Stimulated activated CD8-positive, alpha-beta memory T cell treated with anti-CD3 and anti-CD28 coated beads, Interleukin-7, amount 100 ng/mL, for 4 hours (primary cell): ENCODE measurements at regions not wholly inside any gene's neighbourhood (a gene's known extent, or its start where the extent isn't known, plus 50 kb on each side); places are given as distances from the start of the nearest gene placed in this dataset.

Experiments
- DNase-seq, 2 donors: peaks; one replicate each; pipeline ENCODE4 v3.0.0-alpha.2; 2020; ENCODE audit warnings: low read depth in 2 of 2

DNA sequence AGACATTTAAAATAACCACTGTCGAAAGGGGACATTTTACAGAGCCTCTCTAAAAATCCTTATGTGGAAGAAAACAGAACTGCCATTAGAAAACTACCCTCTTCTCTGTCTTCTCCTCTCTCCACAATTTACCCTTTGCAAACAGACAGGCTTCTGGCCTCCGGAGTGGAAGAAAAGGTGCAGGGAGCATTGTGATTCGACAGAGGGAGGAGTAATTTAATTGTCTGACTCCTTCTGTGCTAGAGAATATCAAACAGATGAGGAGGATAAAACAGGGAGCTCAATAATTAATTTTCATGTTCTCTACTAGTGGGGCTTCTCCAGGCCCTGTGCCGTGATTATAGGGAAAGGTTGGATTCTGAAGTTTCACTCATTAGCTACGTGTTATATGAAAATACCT is 615.5 kb upstream of the MKI67 start:
- no peak for DNase-seq

DNA sequence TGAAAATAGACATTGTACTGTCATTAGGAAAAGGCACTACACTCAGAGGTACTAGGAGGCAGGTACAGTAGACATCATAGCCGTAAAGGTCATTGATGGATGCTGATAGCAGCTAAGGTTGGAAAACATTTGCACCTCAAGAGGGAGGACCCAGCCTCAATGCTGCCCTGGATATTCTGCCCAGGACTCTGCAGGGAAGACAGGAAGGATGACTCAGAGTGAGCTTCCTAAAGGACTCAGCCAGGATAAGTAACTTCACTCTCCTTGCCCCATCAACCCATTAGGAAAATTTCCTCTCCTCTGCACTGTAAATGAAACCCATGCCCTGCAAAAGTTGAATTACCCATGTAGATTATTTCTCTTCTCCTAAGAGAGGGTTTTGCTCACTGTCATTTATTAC is 617.9 kb upstream of the MKI67 start:
- DNase-seq, result no peak

DNA sequence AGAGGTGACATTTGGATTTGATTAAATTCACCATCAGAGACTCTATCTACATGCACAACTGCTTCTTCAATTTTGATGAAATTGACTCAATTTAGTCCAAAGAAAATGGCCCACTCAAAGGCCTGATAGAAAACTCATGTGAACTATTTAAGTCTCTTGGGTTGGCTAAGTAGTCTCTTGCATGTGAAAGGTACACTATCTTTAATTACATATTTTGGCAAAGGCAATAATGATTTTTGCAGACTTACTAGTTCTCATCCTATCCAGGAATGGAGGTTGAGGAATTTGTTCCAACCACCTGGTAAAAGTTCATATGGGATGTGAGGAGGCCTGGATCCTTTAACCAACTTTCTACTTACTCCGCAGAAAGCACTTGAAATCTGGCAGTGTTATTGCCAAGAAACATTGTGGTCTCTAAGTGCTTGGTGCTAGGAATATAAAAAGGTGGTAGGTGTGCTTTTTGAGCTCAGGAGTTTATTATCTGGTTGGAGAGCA is 618.6 kb upstream of the MKI67 start:
- DNase-seq, result no peak

DNA sequence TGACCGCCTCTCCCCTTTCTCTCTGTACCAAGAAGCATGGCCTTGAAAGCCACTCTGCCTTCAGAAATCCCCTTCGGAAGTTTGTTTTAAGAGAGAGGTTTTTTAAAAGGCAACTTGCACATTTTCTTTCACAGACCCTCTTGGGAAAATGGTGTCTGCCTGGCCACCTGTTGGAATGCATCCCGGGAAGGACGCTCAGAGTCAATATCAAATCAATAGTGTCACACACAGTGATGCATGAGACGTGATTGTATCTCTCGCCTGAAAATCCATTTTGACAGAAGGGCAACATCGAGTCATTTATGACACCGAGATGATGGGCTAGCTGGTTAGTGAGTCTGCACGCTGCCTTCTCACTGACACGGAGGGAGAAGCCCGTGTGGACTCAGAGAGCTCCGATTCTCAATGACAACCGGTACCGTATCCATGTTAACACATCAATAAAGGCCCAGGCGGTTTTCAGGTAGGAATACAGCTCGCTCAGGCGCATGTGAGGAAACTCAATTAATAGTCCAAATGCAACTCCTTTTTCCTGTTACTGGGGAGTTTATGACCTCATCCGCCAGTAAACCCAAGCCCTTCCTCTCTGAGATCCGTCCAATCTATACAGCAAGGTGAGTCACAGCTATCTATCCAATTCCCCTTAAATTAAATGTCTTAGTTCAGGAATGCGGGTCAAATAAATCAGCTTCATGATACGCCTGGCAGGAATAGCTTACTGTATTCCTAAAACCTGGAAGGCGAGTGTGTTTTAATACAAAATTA is 621.5 kb upstream of the MKI67 start:
- no peak for DNase-seq

DNA sequence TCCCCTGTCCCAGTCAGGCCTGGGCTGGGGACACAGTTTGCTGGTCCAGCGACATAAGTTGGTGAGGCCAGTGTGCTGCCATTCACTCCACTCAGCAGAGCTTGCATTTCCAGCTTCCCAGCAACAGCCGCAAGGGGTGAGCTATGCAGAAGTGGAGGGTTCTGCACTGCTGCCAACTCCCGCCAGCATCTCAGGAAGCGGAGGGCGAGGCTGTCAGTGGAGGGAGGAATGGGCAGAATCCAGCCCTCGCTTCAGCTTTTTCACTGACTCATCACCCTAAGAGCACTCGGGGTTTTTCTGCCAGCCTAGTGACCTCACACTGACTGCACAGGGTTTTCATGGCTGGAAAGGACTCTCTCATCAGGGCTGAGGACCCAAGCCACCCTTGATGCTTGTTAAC is 625.1 kb upstream of the MKI67 start:
- DNase-seq, result no peak

DNA sequence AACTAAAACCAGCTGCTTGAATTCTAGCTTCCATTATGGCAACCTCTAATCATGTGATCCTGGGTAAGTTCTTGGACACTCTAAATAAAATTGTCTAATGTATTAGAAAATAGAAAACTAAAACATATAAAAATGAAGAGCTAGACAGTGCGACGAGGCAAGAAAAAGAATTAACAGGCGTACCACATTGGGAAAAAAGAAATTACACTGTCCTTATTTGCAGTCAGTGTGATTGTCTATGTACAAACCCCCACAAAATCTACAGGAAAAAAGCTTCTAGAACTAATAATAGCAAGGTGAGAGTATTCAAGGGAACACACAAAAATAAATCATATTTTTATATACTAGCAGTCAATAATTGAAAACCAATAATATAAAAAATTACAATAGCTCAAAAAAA is 625.6 kb upstream of the MKI67 start:
- DNase-seq, result no peak

DNA sequence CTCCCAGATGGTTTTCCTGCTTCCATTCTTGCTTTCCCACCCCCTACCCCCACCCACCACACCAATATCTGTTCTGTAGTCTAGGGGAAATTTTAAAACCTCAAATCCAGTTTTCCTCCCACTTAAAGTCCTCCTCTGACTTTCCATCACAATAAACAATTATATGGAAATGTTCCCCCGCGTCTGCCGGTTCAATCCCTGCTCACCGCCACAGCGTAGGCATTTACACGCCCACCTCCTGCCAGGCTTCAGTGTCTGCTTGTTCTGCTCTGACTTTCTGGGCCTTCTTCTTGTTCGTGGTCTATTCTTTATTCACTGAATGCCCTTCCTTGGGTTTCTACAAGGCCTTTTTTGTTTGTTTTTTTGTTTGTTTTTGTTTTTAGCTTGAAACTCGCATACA is 633.0 kb upstream of the MKI67 start:
- no peak for DNase-seq

DNA sequence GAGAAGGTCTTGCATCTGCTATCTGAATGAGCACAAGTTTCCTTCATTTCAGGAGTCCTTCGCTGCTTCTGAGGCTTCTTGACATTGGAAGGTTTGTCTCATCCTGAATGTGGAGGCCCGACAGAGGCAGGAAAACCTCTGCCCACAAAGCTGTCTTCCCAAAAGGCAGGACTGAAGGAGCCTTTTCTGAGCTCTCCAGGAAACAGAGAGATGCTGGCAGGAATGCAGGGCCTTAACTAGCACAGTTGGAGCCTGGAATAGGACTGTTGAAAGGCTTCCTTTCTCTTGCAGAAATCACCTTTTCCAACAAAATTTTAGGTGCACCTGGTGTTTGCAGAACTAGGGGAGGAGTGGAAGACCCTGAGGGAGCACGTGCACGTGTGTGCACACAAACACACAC is 637.4 kb upstream of the MKI67 start:
- no peak for DNase-seq

DNA sequence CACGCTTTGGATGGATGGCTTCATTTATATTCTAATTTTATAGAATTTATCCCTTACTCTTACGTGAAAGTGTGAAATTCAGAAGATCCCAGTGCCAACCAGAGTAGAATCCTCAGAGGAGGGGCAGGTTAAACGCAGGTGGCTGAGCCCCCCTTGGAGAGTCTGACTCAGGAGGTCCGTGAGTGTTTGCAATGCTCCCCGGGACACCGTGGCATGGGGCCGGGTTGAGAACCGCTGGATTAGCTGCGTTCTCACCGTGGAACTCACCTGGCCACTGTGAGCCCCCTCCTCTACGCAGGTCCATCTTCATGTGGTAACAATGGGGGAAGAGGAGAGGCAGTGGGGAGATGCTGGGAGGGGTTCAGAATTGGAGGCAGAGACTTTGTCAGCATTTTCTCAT is 638.0 kb upstream of the MKI67 start:
- no peak for DNase-seq

DNA sequence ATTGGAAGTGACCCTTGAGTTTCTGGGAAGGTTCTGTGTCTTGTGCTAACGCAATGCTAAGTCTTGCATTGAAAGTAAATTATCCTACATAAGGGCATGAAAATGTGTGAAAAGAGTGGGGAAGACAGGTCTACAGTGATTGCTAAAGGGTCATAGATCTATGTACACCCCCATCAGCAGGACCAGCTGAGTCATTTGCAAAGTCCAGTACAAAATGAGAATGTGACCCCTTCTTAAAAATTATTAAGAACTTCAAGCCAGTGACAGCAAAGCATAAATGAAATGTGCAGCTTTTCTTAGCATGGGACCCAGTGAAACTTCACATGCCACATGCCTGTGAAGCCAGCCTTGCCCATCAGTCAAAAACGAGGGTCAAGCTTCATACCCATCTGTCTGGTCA is 640.7 kb upstream of the MKI67 start:
- DNase-seq, result no peak

DNA sequence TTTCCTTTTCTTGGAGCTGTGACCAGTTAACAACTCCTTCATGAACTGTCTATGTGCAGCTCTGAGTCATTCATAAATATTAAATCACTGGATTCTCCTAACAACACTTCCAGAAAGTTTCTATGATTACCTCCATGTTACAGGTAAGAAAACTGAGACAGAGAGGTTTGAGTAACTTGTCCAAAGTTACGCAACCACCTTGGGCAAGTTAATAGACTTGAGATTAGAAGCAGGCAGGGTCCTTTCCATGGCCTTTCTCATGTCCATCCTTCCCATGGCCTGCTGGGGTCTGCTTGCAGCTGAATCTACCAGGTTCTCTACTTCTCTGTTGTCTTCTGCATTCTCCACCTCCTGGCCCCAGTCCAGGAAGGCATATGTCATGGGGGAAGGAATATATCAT is 648.8 kb upstream of the MKI67 start:
- DNase-seq, result no peak

DNA sequence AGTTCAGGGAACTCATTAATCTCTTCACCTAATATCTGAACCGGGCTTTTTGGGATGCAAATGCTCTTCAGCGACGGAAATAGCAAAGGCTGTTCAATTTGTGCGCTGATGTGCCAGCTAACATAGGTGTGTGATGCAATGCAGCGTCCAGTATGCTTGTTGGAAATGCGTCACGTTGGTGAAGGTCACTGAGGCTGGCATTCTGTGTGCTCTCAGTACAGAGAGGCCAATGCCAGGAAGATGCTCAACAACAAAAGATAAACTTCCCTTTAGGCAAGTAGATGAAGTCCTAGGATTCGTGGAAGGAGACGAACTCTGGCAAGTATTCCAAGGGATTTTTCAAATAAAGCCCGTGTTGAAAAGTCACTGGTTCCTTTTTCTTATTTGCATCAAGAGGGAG is 649.5 kb upstream of the MKI67 start:
- no peak for DNase-seq

DNA sequence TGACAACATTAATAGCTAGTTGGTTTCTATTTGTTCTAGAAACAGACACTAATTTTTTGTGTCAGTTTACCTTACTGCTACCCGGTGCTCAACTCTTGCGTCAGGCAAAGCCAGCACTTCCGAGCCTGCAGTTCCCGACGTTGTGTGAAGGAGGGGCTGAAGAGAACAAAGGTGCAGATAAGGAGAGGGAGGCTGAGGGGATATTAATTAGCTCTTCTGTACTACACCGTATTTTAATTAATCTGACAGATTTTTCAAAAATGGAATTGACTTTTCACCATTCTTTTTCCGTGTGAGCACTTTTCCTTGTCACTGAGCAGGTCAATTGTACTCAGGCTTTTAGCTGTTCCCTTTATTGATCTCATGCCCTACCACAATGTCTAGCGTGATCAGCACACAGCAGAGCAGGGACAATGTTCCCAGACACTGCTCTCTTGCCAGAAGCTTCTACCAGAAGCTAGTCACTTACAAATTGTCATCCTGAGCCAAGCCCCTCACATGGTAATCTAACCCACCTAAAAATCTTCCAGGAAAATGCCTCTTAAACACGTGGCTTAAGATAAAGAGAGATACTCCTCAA is 650.5 kb upstream of the MKI67 start:
- no peak for DNase-seq

DNA sequence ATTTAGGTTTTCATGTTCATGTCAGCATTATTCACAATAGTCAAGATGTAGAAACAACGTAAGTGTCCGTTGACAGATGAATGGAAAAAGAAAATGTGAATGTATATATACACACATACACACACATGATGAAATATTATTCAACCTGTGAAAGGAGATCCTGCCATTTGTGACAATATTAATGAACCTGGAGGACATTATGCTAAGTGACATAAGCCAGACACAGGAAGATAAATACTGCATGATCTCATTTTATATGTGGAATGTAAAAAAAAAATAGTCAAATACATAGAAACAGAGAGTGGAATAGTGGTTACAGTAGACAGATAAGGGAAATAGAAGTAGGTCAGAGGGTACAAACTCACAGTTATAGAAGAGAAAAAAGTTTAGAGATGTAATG is 651.1 kb upstream of the MKI67 start:
- no peak for DNase-seq

DNA sequence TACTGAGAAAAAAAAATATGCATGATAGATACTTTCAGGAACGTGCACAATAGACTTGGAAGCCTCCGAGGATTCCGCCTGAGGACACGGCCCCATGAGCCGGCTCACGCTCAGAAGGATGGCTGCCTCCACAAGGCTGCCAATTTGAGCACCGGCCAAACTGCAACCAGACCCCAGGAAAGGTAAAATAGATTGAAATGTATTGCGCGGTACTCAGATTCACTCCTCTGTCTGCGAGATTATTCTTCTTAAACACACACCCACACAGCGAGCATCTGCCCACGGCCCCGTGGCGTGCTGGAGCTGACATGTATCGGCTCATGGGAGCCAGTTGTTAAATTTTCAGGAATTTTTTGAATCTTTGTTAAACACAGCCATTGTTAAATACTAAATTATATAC is 653.2 kb upstream of the MKI67 start:
- no peak for DNase-seq

DNA sequence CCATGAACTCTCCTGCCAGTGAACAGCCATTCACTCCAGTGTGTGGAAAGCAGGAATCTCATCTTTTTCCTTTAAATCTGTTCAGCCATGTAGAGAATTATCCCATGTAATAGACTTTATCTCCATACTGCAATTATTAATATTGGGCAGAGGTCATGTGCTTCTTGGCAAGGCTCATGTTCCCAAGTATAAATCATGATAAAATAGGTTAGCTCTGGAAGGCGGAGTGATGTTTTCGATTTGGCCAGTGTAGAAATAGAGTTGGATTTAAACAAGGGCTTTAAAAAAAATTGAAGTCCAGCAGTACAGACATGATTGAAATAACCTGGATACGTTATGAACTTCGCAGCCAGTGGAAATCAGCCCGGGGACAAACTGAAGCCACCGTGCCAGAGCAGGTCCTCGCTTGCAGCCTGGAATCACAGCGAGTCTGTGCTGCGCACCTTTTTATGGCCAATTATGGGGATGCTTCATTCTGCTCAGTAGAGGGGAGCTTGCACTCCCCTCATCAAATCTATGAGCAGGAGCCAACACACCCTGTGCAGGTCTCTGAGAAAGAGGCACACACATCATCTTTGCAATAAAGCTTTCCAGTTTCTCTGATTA is 654.0 kb upstream of the MKI67 start:
- DNase-seq, result no peak

DNA sequence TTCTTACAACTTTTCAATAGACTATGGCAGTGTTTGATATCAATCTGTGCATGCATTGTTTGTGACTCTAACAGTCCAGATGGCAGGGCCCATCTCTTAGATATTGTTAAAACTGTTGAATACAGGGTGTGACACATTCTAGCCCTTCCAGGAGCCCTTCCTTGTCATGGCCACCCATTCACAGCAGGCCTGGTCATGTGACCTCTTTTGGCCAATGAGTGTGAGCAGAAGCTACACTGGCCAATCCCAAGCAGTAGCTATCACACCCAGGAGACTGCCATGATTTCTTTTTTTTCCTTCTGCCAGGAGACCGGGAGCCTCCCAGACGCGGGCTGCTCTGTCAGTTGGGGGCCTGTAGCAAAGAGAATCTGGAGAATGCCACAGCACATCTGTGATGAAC is 655.4 kb upstream of the MKI67 start:
- DNase-seq, result no peak

DNA sequence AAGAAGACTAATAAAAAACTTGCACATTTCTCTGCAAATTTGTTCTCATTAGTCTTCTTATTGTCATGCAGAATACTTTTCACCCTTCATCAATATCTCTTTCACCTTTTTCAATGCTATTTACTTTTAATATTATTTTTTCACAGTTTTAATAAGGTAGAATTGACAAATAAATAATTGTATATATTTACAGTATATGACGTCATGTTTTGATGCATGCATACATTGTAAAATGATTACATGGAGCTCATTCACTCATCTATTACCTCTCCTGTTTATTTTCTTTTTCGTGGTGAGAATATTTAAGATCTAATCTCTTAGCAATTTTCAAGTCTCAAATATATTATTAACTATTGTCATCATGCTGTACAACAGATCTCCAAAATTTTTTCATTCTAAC is 658.2 kb upstream of the MKI67 start:
- no peak for DNase-seq

DNA sequence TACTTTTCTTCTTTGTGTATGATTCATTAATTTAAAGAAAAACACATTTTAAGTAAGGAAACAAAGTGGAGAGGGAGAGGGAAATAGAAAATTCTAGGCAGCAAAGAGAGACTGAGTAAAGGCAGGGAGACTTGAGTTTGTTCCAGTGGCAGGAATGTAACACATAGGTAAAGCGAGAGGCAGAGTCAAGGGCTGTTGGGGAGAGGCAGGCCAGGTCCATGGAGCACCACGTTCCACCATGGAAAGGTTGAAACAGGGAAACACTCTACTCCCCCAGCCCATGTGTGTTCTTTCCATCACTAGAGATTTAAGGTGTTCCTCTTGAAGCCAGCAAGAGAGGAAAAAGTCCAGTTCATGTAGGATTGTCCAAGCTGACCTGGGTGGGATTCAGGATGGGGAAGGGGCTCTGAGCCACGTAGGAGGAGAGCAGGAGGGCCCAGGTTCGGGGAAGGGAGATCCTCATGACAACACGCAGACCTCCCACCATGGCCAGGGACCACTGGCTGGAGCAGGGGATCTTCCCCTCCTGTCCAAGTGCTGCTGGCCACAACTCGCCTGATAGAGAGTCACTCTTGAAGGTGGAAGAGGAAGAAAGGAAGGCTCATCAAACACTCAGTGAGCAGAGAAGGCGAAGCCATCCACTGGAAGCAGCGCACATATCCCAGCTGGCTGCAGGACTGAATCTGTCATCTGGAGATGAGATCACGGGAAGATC is 666.4 kb upstream of the MKI67 start:
- DNase-seq, result no peak

DNA sequence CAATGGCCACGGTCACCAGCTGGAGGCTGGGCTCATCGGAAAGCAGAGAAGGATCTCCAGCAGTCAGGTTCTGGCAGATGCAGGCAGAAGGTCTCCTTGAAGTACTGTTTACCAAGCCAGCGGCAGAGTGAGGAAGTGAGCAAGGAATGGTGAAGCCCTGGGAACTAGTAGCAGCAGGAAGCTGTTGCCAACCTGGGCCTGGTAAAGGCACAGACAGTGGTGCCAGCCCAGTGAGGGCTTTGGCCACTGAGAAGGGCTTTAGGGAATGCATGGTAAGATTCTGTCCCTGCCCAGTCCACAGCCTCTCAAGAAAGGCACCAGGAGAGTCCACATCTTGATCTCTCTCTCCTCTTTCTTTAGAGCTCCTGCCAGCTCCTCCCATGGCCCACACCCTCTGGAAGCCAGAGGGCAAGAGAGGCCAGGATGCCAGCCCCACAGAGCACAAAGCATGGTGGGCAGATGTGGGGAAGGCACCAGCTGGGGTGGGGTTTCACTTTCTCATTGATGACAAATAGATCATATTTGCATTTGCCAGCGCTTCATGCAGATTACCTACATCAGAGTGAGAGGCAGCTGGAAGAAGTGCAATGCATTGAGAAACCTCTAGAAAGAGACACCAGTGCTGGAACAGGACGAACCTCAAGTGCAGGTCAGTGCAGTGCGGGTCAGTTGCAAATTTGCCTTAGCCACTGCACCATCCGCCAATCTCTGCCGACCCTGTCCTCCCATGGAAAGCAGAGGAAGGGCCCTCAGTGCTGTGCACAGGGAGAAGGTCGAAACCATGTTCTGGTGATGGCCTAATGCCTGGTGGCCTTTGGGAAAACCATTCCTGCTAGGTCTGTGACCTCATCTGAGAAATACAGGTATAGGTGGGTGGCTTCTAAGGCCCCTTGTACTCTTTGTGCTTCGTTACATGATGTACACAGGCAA is 667.8 kb upstream of the MKI67 start:
- DNase-seq, result no peak

DNA sequence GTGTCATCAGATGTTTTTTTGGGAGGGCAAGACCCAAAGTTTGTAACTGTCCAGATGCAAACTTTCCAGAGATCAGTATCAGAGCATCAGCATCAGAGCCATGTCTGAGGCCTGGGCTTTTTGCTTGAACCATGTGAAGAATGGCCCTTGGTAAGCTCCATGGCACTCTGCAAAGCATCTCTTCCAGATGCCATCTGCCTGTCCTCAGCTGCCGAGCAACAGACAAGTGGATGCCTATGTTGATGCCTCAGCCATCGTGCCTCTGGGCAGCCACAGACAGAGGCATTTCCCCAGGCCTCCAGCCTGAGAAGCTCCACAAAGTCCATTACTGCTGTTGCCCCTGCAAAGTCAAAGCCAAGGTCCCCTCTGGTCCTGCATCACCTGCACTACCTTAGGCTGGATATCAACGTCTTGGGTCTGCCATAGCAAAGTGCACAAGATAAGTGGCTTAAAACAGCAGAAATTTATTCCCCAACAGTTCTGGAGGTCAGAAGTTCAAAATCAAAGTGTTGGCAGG is 670.2 kb upstream of the MKI67 start:
- DNase-seq, result no peak
